Effector memory CD8-positive, alpha-beta T cell (primary cell): ENCODE measurements at regions not wholly inside any gene's neighbourhood (a gene's known extent, or its start where the extent isn't known, plus 50 kb on each side); places are given as distances from the start of the nearest gene placed in this dataset.
A peak's percentile ranks its signal among the peaks of the same experiment; 100 is the strongest.
"Not testable (repeated sequence)": the region's sequence is repeated elsewhere in the genome, so short reads cannot be mapped to it uniquely, and the experiment has no call there.

Experiments
- ATAC-seq: fragments of 150-1000 bp; cut with Tn5 transposase; replicated peaks from 2 replicates; pipeline ENCODE4 v1.10.0; 2021; ENCODE audit warnings: mild to moderate bottlenecking, moderate library complexity
- DNase-seq, 3 experiments: peaks; one replicate each; pipeline ENCODE4 v3.0.0; 2021
- H3K27ac Mint-ChIP-seq, 2 donors: one replicate each; pipeline ENCODE4 v1.8.0; 2022; ENCODE audit warnings: mild to moderate bottlenecking in 2 of 2, mixed read lengths in 2 of 2, moderate library complexity in 2 of 2
- H3K27me3 Mint-ChIP-seq, 2 donors: one replicate each; pipeline ENCODE4 v1.8.0; 2022; ENCODE audit warnings: mixed read lengths in 2 of 2
- H3K36me3 Mint-ChIP-seq: one replicate; pipeline ENCODE4 v1.8.0; 2022; ENCODE audit warnings: mild to moderate bottlenecking, moderate library complexity, mixed read lengths; ENCODE audit not compliant: insufficient read depth
- H3K4me1 Mint-ChIP-seq, 2 donors: one replicate each; pipeline ENCODE4 v1.8.0; 2022; ENCODE audit warnings: low read depth in 2 of 2, mixed read lengths in 2 of 2
- H3K4me3 Mint-ChIP-seq, 2 donors: one replicate each; pipeline ENCODE4 v1.8.0; 2022; ENCODE audit warnings: mild to moderate bottlenecking in 2 of 2, mixed read lengths in 2 of 2, moderate library complexity in 2 of 2
- H3K9me3 Mint-ChIP-seq, 2 donors: one replicate each; pipeline ENCODE4 v1.8.0; 2022; ENCODE audit warnings: mixed read lengths in 2 of 2

- Mint-ChIP-seq H3K9me3 (no peaks in the 10 kb centered on the region), H3K4me1 (peaks cover 0 to 8% of the 10 kb centered on the region in 2 donors), H3K27me3 (no peaks in the 10 kb centered on the region), H3K36me3 (peaks cover 29% of the 10 kb centered on the region), H3K27ac (no peak overlapping the region), H3K4me3 (no peak overlapping the region)
- DNase-seq (no peak), ATAC-seq (no peak)
These were observed 77.9 kb upstream of the EDEM3 start for GRCh38 chr1:184832517-184832916.

- not testable (repeated sequence) for ATAC-seq, H3K4me3 Mint-ChIP-seq, H3K27me3 Mint-ChIP-seq, H3K4me1 Mint-ChIP-seq, DNase-seq, H3K9me3 Mint-ChIP-seq
- Mint-ChIP-seq H3K36me3 (peaks cover 26% of the 10 kb centered on the region), H3K27ac (peak overlapping the region in 1 of 2 donors; percentile 59)
These were observed 74.8 kb upstream of the EDEM3 start for GRCh38 chr1:184829496-184829895.

DNA sequence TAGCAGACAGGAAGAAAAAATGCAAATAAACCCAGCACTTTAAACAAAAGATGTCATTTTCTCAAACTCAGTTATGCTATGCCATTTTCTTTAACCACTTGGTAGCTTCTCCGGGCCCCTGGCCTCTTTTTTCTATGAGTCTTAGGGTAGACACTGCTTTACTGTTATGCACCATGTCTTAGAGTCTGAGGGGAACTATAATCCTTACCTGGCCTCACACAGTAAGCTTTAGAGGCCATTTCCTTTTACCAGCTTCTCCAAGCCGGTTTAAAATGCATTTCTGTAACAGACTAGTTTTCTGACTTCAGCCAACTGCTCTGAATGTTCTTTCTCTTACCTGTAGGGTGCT is 73.7 kb upstream of the EDEM3 start:
- peaks cover 29% of the 10 kb centered on the region for H3K36me3 Mint-ChIP-seq
- no peak overlapping the region for H3K4me3 Mint-ChIP-seq
- H3K27me3 Mint-ChIP-seq, result no peaks in the 10 kb centered on the region
- H3K27ac Mint-ChIP-seq, result peak overlapping the region in 1 of 2 donors; percentile 29
- ATAC-seq, result no peak
- H3K4me1 Mint-ChIP-seq, result peaks cover 6 to 11% of the 10 kb centered on the region in 2 donors
- H3K9me3 Mint-ChIP-seq, result no peaks in the 10 kb centered on the region
- DNase-seq, result no peak

DNA sequence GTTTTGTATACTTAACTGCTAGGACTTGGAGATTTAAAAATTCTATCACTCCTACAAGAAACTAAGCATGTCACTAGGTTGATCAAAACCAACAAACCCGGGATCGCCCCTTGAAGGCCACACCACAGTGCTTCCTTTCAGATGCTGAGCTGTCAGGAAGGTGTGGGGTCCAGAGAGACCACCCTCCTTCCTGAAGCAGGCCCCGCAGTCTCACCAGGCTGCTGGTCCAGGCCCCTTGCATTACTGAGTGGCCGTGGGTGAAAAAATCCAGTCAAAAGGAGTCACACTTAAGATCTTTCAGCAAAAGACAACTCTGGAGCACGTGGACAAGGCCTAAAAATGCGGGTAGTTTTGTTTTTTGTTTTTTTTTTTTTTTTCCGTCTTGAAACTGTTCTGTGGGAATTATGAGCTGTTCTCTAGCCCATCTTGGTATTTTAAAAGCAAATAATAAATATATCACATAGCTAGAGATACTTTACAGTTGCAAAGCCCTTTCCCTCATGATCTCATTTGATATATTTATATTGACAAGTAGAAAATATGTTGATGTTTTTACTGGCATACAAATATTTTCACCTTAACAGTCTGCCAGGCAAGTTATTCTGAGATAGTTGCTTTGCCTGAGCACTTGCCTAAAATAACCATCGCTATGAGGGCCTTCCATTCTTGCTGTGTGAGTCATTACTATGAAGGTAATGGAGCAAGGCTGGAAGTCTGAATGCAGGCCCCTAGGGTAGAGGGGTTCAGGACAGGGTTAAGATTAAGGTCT is 73.1 kb upstream of the EDEM3 start:
- no peak for DNase-seq
- Mint-ChIP-seq H3K4me1 (peaks cover 6 to 11% of the 10 kb centered on the region in 2 donors), H3K4me3 (no peak overlapping the region), H3K27me3 (no peaks in the 10 kb centered on the region), H3K36me3 (peaks cover 33% of the 10 kb centered on the region), H3K27ac (peak overlapping the region; percentile 29 to 88), H3K9me3 (no peaks in the 10 kb centered on the region)
- no peak for ATAC-seq

DNA sequence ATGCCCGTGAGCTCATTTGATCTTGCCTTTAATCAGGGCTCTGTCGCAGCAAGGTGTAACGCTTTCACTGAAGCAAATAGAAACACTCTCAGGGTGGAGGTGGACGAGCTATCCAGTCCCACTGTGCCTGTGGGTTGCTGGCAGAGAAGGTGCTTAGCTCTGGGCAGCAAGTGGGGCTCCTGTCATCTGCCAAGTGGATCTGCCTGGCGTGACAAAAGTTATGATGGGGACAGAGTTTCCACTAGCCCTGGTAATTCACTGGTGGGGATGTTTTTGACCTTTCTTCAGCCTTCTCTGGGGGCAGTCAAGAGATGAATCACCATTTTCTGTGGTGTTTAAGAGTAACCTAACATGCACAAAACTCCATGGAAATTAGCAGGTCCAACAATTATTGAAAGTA is 71.3 kb upstream of the EDEM3 start:
- Mint-ChIP-seq H3K4me1 (peaks cover 6 to 8% of the 10 kb centered on the region in 2 donors), H3K36me3 (peaks cover 28% of the 10 kb centered on the region), H3K4me3 (no peak overlapping the region), H3K9me3 (no peaks in the 10 kb centered on the region), H3K27me3 (no peaks in the 10 kb centered on the region), H3K27ac (peak overlapping the region; percentile 79 to 88)
- DNase-seq (no peak), ATAC-seq (no peak)

DNA sequence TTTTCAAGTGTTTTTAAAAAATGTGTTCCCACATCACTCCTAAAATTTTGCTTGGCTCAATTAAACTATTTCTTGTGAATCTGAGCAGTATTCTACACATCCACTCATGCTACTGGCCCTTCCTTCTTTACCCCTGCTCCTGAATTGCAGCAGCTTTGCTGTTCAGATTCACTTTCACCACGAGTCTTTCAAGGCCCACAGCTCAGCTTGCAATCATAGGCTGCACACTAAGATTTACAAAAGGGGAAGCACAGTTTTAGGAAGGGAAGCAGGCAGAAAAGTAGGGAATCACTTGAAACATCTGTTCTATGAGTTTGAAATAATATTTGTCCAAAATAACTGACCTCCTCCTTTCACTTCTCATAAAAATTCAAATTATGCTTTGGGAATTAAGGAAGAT is 70.9 kb upstream of the EDEM3 start:
- Mint-ChIP-seq H3K9me3 (no peaks in the 10 kb centered on the region), H3K27me3 (no peaks in the 10 kb centered on the region), H3K4me1 (peaks cover 6 to 8% of the 10 kb centered on the region in 2 donors), H3K27ac (peak overlapping the region; percentile 79 to 88), H3K36me3 (peaks cover 25% of the 10 kb centered on the region), H3K4me3 (no peak overlapping the region)
- DNase-seq, result no peak
- no peak for ATAC-seq

GRCh38 chr1:184824691-184825323 is 70.1 kb upstream of the EDEM3 start:
- DNase-seq (no peak), ATAC-seq (no peak)
- Mint-ChIP-seq H3K27me3 (no peaks in the 10 kb centered on the region), H3K9me3 (no peaks in the 10 kb centered on the region), H3K27ac (peak overlapping the region; percentile 74 to 88), H3K4me3 (no peak overlapping the region), H3K4me1 (peaks cover 6 to 8% of the 10 kb centered on the region in 2 donors), H3K36me3 (peaks cover 25% of the 10 kb centered on the region)

- ATAC-seq, result no peak
- peaks cover 4 to 6% of the 10 kb centered on the region in 2 donors for H3K4me1 Mint-ChIP-seq
- no peak for DNase-seq
- H3K4me3 Mint-ChIP-seq, result no peak overlapping the region
- peak overlapping the region; percentile 72 to 74 for H3K27ac Mint-ChIP-seq
- H3K9me3 Mint-ChIP-seq, result no peaks in the 10 kb centered on the region
- H3K36me3 Mint-ChIP-seq, result peaks cover 30% of the 10 kb centered on the region
- no peaks in the 10 kb centered on the region for H3K27me3 Mint-ChIP-seq
These were observed 68.4 kb upstream of the EDEM3 start for GRCh38 chr1:184823080-184823479.

GRCh38 chr1:184822267-184822666 is 67.6 kb upstream of the EDEM3 start:
- no peaks in the 10 kb centered on the region for H3K27me3 Mint-ChIP-seq
- peaks cover 35% of the 10 kb centered on the region for H3K36me3 Mint-ChIP-seq
- ATAC-seq (no peak), DNase-seq (no peak)
- peaks cover 0 to 1% of the 10 kb centered on the region in 2 donors for H3K9me3 Mint-ChIP-seq
- H3K4me1 Mint-ChIP-seq, result peaks cover 4 to 6% of the 10 kb centered on the region in 2 donors
- no peak overlapping the region for H3K4me3 Mint-ChIP-seq
- peak overlapping the region in 1 of 2 donors; percentile 72 for H3K27ac Mint-ChIP-seq

DNA sequence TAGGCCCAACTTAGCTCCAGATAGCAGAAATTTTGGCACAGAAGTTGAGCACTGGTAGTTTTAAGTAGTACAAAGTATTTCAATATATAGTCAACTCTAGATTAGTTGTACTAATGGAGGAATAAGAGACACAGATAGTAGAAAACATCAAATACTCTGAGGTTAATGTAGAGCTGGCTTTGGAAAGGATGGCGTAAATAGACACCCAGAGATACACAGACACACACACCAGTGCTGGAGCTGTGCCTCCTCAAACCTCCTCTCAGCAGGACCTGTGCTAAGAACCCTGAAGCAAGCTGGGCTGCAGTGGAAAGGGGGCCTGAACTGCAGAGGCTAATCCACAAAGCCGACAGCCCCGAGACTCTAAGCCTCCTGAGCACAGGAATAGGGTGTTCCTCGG is 67.0 kb upstream of the EDEM3 start:
- H3K9me3 Mint-ChIP-seq, result peaks cover 0 to 1% of the 10 kb centered on the region in 2 donors
- H3K27ac Mint-ChIP-seq, result peak overlapping the region; percentile 51 to 72
- H3K4me1 Mint-ChIP-seq, result peaks cover 4 to 6% of the 10 kb centered on the region in 2 donors
- H3K27me3 Mint-ChIP-seq, result no peaks in the 10 kb centered on the region
- no peak overlapping the region for H3K4me3 Mint-ChIP-seq
- H3K36me3 Mint-ChIP-seq, result peaks cover 35% of the 10 kb centered on the region
- DNase-seq (no peak), ATAC-seq (no peak)

DNA sequence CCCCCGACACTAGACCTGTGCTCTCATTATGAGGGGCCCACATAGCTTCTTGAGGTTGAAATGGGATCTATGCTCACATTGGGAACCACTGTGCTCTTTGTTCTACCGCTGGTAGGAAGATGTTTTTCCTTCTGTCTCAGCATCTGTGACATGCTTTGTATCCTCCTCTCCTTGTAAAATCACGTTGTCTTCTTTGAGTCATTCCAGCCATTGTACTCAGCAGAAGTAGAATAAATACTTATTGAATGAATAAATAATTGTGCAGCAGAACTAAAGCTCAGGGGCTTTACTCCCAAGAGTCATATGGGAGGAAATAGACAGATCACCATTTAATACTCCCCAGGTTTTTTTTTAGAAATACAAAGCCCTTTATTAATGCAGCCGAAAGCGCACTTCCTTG is 66.3 kb upstream of the EDEM3 start:
- H3K4me1 Mint-ChIP-seq, result peaks cover 2 to 4% of the 10 kb centered on the region in 2 donors
- ATAC-seq (no peak), DNase-seq (no peak)
- no peaks in the 10 kb centered on the region for H3K27me3 Mint-ChIP-seq
- no peak overlapping the region for H3K4me3 Mint-ChIP-seq
- H3K9me3 Mint-ChIP-seq, result peaks cover 0 to 1% of the 10 kb centered on the region in 2 donors
- peak overlapping the region; percentile 51 to 84 for H3K27ac Mint-ChIP-seq
- peaks cover 35% of the 10 kb centered on the region for H3K36me3 Mint-ChIP-seq

DNA sequence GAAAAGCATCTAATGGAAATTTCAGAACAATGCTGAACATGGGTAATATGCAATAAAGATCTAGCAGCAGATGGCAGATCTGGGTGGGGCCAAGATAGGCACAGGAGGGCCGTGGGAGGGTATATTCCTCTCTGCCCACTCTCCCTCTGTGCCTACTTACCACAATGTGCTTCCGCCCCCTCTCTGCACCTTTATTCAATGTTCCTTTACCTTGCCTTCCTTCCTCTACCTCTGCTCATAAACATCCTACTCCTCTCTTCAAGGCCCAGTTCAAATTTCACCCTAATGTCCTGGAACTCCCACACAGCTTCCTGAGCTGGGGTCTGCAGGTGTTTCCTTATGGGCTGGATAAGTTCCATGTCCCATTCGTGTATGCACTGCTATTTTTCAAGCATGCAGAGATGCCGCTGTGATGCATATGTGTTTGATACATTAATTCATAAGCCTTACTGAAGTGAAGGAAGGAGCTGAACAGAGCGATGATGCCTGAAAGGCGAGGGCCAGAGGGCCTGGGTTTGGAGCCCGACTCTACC is 65.6 kb upstream of the EDEM3 start:
- H3K4me1 Mint-ChIP-seq, result peaks cover 2 to 4% of the 10 kb centered on the region in 2 donors
- no peak for ATAC-seq
- H3K27me3 Mint-ChIP-seq, result no peaks in the 10 kb centered on the region
- no peak overlapping the region for H3K4me3 Mint-ChIP-seq
- peaks cover 0 to 1% of the 10 kb centered on the region in 2 donors for H3K9me3 Mint-ChIP-seq
- DNase-seq, result no peak
- H3K27ac Mint-ChIP-seq, result no peak overlapping the region
- peaks cover 35% of the 10 kb centered on the region for H3K36me3 Mint-ChIP-seq

- peaks cover 36% of the 10 kb centered on the region for H3K36me3 Mint-ChIP-seq
- H3K27me3 Mint-ChIP-seq, result no peaks in the 10 kb centered on the region
- DNase-seq (no peak), ATAC-seq (no peak)
- H3K27ac Mint-ChIP-seq, result peak overlapping the region in 1 of 2 donors; percentile 77
- H3K4me3 Mint-ChIP-seq, result no peak overlapping the region
- peaks cover 0 to 1% of the 10 kb centered on the region in 2 donors for H3K9me3 Mint-ChIP-seq
- H3K4me1 Mint-ChIP-seq, result no peaks in the 10 kb centered on the region
These were observed 64.0 kb upstream of the EDEM3 start for GRCh38 chr1:184818646-184819045.

GRCh38 chr1:184817003-184817402 is 62.3 kb upstream of the EDEM3 start:
- not testable (repeated sequence) for H3K4me3 Mint-ChIP-seq, ATAC-seq, H3K27ac Mint-ChIP-seq, DNase-seq, H3K27me3 Mint-ChIP-seq, H3K4me1 Mint-ChIP-seq, H3K9me3 Mint-ChIP-seq
- H3K36me3 Mint-ChIP-seq, result peaks cover 31% of the 10 kb centered on the region
